ENCODE measurements at regions not wholly inside any gene's neighbourhood (a gene's known extent, or its start where the extent isn't known, plus 50 kb on each side); places are given as distances from the start of the nearest gene placed in this dataset.
"Not testable (repeated sequence)": the region's sequence is repeated elsewhere in the genome, so short reads cannot be mapped to it uniquely, and the experiment has no call there.

GRCh38 chr7:50251765-50252164, 52.8 kb upstream of the IKZF1 start:
- intact Hi-C loops (cut with micrococcal nuclease), result no loop called here
- H3K36me3 ChIP-seq, result no peaks in the 10 kb centered on the region
- peaks cover 9% of the 10 kb centered on the region for H3K27me3 ChIP-seq (ENCODE audit: low read depth)
- no peak overlapping the region for H3K27ac ChIP-seq (replicated peaks)
- DNase-seq, result no peak
- H3K4me3 ChIP-seq, result no peak overlapping the region
- no peaks in the 10 kb centered on the region for H3K4me1 ChIP-seq
- peaks cover 12% of the 10 kb centered on the region for H3K9me3 ChIP-seq (replicated peaks)
- no peak for TF ChIP-seq CTCF (IDR thresholded peaks at IDR 0.05; ENCODE audit: borderline replicate concordance)

- Histone ChIP-seq H3K27ac (replicated peaks) (no peak overlapping the region), H3K36me3 (no peaks in the 10 kb centered on the region), H3K27me3 (ENCODE audit: low read depth) (no peaks in the 10 kb centered on the region), H3K4me1 (no peaks in the 10 kb centered on the region), H3K9me3 (replicated peaks) (peaks cover 30% of the 10 kb centered on the region), H3K4me3 (no peak overlapping the region)
- DNase-seq, result no peak
- no peak for TF ChIP-seq CTCF (IDR thresholded peaks at IDR 0.05; ENCODE audit: borderline replicate concordance)
- intact Hi-C loops (cut with micrococcal nuclease), result no loop called here
These were observed 58.0 kb upstream of the IKZF1 start for GRCh38 chr7:50246551-50246950.

GRCh38 chr7:50242111-50242510, 62.4 kb upstream of the IKZF1 start:
- H3K27ac ChIP-seq (replicated peaks); intact Hi-C loops (cut with micrococcal nuclease); H3K27me3 ChIP-seq (ENCODE audit: low read depth); H3K4me1 ChIP-seq; H3K4me3 ChIP-seq; H3K36me3 ChIP-seq; DNase-seq: not testable (repeated sequence)
- peaks cover 30% of the 10 kb centered on the region for H3K9me3 ChIP-seq (replicated peaks)

GRCh38 chr7:50240699-50241098, 63.8 kb upstream of the IKZF1 start:
- DNase-seq; intact Hi-C loops (cut with micrococcal nuclease); H3K27ac ChIP-seq (replicated peaks); H3K4me3 ChIP-seq; H3K4me1 ChIP-seq; H3K36me3 ChIP-seq; H3K27me3 ChIP-seq (ENCODE audit: low read depth): not testable (repeated sequence)
- H3K9me3 ChIP-seq (replicated peaks), result peaks cover 16% of the 10 kb centered on the region

- DNase-seq, result no peak
- no peaks in the 10 kb centered on the region for H3K4me1 ChIP-seq
- H3K27ac ChIP-seq (replicated peaks), result no peak overlapping the region
- no peak overlapping the region for H3K4me3 ChIP-seq
- intact Hi-C loops (cut with micrococcal nuclease), result no loop called here
- no peaks in the 10 kb centered on the region for H3K27me3 ChIP-seq (ENCODE audit: low read depth)
- H3K36me3 ChIP-seq, result no peaks in the 10 kb centered on the region
- peak; percentile 9 for TF ChIP-seq CTCF (IDR thresholded peaks at IDR 0.05; ENCODE audit: borderline replicate concordance)
- H3K9me3 ChIP-seq (replicated peaks), result peaks cover 37% of the 10 kb centered on the region
These were observed 74.6 kb upstream of the IKZF1 start for GRCh38 chr7:50229964-50230363.

- Histone ChIP-seq H3K9me3 (replicated peaks) (peaks cover 48% of the 10 kb centered on the region), H3K27me3 (ENCODE audit: low read depth) (no peaks in the 10 kb centered on the region), H3K4me3 (no peak overlapping the region), H3K4me1 (no peaks in the 10 kb centered on the region), H3K36me3 (no peaks in the 10 kb centered on the region), H3K27ac (replicated peaks) (no peak overlapping the region)
- intact Hi-C loops (cut with micrococcal nuclease), result no loop called here
- TF ChIP-seq CTCF (IDR thresholded peaks at IDR 0.05; ENCODE audit: borderline replicate concordance), result no peak
- DNase-seq, result no peak
These were observed 76.4 kb upstream of the IKZF1 start for GRCh38 chr7:50228148-50228547.

GRCh38 chr7:50227726-50228125, 76.8 kb upstream of the IKZF1 start:
- TF ChIP-seq CTCF (IDR thresholded peaks at IDR 0.05; ENCODE audit: borderline replicate concordance), result no peak
- intact Hi-C loops (cut with micrococcal nuclease), result no loop called here
- no peak overlapping the region for H3K27ac ChIP-seq (replicated peaks)
- no peak overlapping the region for H3K4me3 ChIP-seq
- no peak for DNase-seq
- H3K4me1 ChIP-seq, result no peaks in the 10 kb centered on the region
- H3K36me3 ChIP-seq, result no peaks in the 10 kb centered on the region
- H3K9me3 ChIP-seq (replicated peaks), result peaks cover 48% of the 10 kb centered on the region
- no peaks in the 10 kb centered on the region for H3K27me3 ChIP-seq (ENCODE audit: low read depth)
